ENCODE measurements at regions not wholly inside any gene's neighbourhood (a gene's known extent, or its start where the extent isn't known, plus 50 kb on each side); places are given as distances from the start of the nearest gene placed in this dataset.
"Not testable (repeated sequence)": the region's sequence is repeated elsewhere in the genome, so short reads cannot be mapped to it uniquely, and the experiment has no call there.

DNA sequence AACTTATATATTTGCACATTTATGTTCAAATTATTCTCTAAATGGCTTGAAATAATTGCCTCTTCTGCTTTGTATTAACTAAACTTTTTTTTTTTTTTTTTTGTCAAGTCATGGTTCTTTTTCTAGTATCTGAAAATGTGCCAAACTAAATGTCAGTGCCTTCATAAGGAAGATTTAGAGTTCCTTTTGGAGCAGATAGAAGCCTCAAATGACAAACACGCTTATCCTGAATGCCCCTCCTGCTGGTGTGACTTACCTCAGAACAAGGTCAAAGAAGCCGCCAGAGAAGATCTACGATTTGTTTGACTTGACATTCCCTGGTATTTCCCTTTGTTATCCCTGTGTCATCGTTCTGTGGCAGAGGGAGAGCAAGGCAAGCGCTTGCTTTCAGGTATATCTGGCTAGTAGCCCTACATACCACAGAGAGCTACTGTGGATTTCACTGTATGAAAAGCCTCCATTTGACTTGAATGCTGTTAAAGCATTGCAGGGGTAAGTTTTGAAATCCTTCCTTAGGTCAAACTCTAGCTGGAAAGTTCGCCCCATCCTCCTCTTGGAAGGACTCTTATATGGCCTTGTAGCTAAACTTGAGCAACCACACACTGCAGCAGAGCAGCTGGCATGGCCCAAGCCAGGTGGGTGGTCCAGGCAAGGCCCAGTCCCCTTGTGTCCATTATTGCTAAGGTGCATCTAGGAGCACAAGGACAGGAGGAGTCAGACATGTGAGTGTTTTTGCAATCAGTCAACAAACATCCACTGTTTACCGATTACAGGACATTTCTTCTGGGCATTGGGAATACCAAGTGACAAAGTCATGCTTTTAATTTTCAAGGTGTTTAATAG, 285.4 kb upstream of the USP25 start:
- DNase-seq (ENCODE audit: low read depth), result no peak
- TF ChIP-seq, protein P1, sequence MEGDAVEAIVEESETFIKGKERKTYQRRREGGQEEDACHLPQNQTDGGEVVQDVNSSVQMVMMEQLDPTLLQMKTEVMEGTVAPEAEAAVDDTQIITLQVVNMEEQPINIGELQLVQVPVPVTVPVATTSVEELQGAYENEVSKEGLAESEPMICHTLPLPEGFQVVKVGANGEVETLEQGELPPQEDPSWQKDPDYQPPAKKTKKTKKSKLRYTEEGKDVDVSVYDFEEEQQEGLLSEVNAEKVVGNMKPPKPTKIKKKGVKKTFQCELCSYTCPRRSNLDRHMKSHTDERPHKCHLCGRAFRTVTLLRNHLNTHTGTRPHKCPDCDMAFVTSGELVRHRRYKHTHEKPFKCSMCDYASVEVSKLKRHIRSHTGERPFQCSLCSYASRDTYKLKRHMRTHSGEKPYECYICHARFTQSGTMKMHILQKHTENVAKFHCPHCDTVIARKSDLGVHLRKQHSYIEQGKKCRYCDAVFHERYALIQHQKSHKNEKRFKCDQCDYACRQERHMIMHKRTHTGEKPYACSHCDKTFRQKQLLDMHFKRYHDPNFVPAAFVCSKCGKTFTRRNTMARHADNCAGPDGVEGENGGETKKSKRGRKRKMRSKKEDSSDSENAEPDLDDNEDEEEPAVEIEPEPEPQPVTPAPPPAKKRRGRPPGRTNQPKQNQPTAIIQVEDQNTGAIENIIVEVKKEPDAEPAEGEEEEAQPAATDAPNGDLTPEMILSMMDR (IDR thresholded peaks at IDR 0.05; ENCODE audit: low read depth, low read length, missing control alignments), result no peak

DNA sequence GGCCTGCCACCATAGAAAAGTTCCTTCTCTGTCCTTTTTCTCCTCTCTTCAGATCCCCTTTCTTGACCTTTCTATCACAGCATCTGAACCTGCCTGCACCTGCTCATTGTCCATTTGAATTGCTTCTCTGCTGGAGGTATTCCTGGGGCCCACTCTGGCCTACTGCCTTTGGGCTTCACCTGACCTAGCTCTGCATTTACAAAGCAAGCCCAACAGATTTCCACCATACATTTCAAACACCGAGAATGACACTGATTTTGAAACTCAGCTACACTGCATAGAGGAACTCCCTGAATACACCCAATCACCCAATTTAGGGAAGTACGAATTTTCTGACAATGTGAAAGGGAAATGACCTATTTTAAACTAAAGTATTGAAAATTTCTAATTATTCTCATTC, 284.5 kb upstream of the USP25 start:
- H3K4me3 ChIP-seq (ENCODE audit: low read depth, low read length), result no peak overlapping the region
- no peak for DNase-seq (ENCODE audit: low read depth)
- TF ChIP-seq, protein P1 (IDR thresholded peaks at IDR 0.05; ENCODE audit: low read depth, low read length, missing control alignments), result no peak

More for the DNA sequence above, 285.4 kb upstream of the USP25 start:
- H3K4me3 ChIP-seq (ENCODE audit: low read depth, low read length), result no peak overlapping the region

DNA sequence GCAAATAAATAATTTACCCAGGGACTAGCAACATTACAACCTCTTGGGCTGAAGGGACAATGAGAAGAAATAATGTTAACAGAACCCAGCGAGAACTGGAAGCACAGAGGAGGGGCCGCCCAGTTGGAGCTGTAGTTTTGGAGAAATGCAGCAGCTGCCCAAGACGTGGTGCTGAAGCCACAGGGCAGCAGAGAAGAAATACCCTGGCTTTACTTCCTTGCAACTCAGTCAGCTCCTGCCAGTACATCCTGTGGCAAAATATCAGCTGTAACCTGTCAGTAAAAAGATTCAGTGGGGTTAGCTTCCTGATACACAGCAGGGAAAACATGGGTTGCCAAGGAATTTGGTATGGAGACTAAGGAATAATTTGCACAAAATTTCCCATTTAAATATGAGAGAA, 283.6 kb upstream of the USP25 start:
- DNase-seq (ENCODE audit: low read depth), result no peak
- TF ChIP-seq, protein P1 (IDR thresholded peaks at IDR 0.05; ENCODE audit: low read depth, low read length, missing control alignments), result no peak
- H3K4me3 ChIP-seq (ENCODE audit: low read depth, low read length), result no peak overlapping the region

DNA sequence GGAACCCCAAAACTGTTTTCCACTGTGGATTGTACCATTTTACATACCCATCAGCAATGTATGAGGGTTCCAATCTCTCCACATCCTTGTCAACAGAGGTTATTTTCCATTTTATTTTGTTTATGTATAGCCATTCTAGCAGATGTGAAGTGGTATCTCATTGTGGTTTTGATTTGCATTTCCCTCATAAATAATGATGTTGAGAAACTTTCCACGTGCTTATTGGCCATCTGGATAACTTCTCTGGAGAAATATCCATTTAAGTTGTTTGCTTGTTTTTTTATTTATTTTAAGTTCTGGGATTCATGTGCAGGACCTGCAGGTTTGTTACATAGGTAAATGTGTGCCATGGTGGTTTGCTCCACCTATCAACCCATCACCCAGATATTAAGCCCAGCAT, 280.2 kb upstream of the USP25 start:
- no peak for DNase-seq (ENCODE audit: low read depth)
- H3K4me3 ChIP-seq (ENCODE audit: low read depth, low read length), result no peak overlapping the region
- TF ChIP-seq, protein P1 (IDR thresholded peaks at IDR 0.05; ENCODE audit: low read depth, low read length, missing control alignments), result no peak

DNA sequence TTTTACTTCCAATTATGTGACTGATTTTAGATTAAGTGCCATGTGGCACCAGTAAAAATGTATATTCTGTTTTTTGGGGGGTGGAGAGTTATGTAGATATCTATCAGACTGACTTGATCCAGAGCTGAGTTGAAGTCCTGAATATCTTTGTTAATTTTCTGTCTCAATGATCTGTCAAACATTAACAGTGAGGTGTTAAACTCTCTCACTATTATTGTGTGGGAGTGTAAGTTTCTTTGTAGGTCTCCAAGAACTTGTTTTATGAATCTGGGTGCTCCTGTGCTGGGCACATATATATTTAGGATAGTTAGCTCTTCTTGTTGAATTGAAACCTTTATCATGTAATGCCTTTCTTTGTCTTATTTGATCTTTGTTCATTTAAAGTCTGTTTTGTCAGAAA, 276.5 kb upstream of the USP25 start:
- H3K4me3 ChIP-seq (ENCODE audit: low read depth, low read length), result no peak overlapping the region
- TF ChIP-seq, protein P1 (IDR thresholded peaks at IDR 0.05; ENCODE audit: low read depth, low read length, missing control alignments), result no peak
- no peak for DNase-seq (ENCODE audit: low read depth)

DNA sequence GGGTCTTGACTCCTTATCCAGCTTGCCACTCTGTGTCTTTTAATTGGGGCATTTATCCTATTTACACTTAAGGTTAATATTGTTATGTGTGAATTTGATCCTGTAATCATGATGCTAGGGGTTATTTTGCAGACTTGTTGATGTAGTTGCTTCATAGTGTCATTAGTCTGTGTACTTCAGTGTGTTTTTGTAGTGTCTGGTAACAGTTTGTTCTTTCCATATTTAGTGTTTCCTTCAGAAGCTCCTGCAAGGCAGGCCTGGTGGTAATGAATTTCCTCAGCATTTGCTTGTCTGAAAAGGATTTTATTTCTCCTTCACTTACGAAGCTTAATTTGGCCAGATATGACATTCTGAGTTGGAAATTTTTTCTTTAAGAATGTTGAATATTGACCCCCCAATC, 276.0 kb upstream of the USP25 start:
- H3K4me3 ChIP-seq (ENCODE audit: low read depth, low read length); DNase-seq (ENCODE audit: low read depth): not testable (repeated sequence)

DNA sequence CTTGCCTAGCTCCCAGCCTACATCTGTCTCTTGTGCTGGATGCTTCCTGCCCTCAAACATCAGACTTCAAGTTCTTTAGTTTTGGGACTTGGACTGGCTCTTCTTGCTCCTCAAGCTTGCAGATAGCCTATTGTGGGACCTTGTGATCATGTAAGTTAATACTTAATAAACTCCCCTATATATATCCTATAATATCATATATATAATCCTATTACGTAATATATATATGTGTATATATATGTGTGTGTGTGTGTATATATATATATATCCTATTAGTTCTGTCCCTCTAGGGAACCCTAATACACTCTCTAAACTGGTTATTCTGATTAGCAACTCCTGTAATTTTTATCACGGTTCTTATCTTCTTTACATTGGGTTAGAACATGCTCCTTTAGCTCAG, 274.9 kb upstream of the USP25 start:
- DNase-seq (ENCODE audit: low read depth); H3K4me3 ChIP-seq (ENCODE audit: low read depth, low read length): not testable (repeated sequence)

DNA sequence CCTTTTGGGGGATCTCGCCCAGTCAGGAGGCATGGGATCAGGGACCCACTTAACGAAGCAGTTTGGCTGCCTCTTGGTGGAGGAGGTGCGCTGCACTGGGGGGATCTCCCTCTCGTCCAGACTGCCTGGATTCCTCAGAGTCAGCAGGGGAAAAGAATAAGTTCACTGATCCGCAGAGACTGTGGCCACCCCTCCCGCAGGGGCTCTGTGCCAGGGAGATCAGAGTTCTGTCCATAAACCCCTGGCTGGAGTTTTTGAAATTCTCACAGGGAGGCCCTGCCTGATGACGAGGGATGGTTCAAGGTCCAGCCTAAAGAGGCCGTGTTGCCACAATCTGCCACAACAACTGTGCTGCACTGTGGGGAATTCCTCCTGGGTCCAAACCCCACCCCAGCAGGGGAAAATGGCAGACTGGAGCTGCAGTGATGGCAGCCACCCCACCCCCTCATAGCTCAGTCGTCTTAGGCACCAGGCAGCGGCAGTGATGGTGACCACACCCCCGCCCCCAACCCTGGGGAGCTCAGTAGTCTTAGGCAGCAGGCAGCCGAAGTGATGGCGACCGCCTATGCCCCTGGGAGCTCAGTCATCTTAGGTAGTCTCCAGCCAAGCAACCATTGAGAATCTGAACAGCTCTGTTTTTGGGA, 273.8 kb upstream of the USP25 start:
- no peak for DNase-seq (ENCODE audit: low read depth)
- H3K4me3 ChIP-seq (ENCODE audit: low read depth, low read length), result no peak overlapping the region
- TF ChIP-seq, protein P1 (IDR thresholded peaks at IDR 0.05; ENCODE audit: low read depth, low read length, missing control alignments), result no peak
